ENCODE measurements at regions not wholly inside any gene's neighbourhood (a gene's known extent, or its start where the extent isn't known, plus 50 kb on each side); places are given as distances from the start of the nearest gene placed in this dataset.

DNA sequence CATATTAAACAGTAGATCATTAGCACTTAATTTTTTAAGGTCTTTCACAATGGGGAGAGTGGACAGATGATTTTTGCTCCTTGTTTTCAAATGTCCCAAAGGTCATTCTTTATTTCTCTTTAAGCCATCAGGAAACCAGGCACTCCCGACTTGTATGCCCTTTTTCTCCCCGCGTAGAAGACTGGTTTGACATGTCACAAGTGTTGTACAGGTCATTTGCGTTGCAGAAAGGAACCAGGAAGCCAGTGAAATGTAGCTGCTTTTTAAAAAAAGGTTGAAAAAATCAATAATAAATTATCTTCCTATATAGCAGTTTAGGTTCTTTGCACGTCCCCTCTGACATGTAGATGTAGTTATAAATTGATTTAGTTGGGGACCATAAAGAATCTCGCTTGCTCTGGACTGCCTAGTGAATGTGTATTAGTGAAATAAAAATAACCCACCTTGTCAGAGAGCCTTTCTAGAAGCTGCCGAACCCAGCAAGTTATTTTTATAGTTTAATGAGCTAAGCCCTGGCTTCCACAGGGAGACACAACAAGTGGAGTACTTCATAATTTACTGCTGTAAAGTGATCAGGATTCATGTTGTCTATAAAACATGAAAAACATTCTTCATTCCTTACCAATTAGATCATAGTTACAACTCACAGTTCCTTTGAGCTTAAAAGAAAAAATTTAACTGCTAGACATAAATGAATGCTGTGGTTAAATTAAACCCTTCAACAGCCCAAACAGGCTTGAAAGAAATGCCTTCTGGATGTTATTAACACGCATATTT, 404.6 kb downstream of the CSNK1G3 start:
- peaks cover 14% of the 10 kb centered on the region for H3K4me1 ChIP-seq (ENCODE audit: control insufficient read depth, insufficient read depth, low read length)
- H3K4me2 ChIP-seq (ENCODE audit: low read length): peak overlapping the region; percentile 57
- H3K27me3 ChIP-seq (ENCODE audit: control insufficient read depth, insufficient read depth, low read length): no peaks in the 10 kb centered on the region
- H3K9ac ChIP-seq (ENCODE audit: low read depth, low read length): peak overlapping the region; percentile 44
- no peaks in the 10 kb centered on the region for H3K36me3 ChIP-seq (ENCODE audit: insufficient read depth, low read length)
- peaks cover 4% of the 10 kb centered on the region for H3K9me3 ChIP-seq (replicated peaks; ENCODE audit: low read length)
- no peak overlapping the region for H3K4me3 ChIP-seq (ENCODE audit: low read length)

DNA sequence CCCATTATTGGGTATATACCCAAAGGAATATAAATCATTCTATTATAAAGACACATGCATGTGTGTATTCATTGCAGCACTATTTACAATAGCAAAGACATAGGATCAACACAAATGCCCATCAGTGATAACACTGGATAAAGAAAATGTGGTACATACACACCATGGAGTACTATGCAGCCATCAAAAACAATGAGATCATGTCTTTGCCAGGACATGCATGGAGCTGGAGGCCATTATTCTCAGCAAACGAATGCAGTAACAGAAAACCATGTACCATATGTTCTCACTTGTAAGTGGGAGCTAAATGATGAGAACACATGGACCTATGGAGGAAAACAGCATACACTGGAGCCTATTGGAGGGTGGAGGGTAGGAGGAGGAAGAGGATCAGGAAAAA, 402.4 kb downstream of the CSNK1G3 start:
- no peak overlapping the region for H3K4me2 ChIP-seq (ENCODE audit: low read length)
- H3K36me3 ChIP-seq (ENCODE audit: insufficient read depth, low read length): no peaks in the 10 kb centered on the region
- no peaks in the 10 kb centered on the region for H3K27me3 ChIP-seq (ENCODE audit: control insufficient read depth, insufficient read depth, low read length)
- no peak overlapping the region for H3K9ac ChIP-seq (ENCODE audit: low read depth, low read length)
- H3K4me1 ChIP-seq (ENCODE audit: control insufficient read depth, insufficient read depth, low read length): peaks cover 14% of the 10 kb centered on the region
- H3K9me3 ChIP-seq (replicated peaks; ENCODE audit: low read length): peaks cover 4% of the 10 kb centered on the region
- H3K4me3 ChIP-seq (ENCODE audit: low read length): no peak overlapping the region

DNA sequence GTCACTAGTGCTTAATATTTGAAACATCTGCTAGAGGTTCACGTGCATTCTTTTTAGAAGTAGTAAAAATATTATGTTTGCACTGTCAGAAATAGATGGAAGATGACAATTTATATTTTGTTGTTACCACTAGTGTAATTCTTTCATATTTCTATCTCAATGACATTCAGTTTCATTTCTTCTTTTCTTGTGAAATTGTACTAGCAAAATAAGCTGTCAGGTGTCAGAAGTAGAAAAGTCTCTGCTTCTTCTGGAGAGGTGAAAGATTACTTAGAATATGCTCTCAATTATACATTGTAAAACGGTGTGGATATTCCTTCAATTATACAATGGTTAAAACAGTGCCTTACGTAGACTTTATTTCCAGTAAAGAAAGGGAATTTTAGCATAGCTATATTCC, 395.4 kb downstream of the CSNK1G3 start:
- Histone ChIP-seq H3K9ac (ENCODE audit: low read depth, low read length) (no peak overlapping the region), H3K4me2 (ENCODE audit: low read length) (no peak overlapping the region), H3K36me3 (ENCODE audit: insufficient read depth, low read length) (no peaks in the 10 kb centered on the region), H3K27me3 (ENCODE audit: control insufficient read depth, insufficient read depth, low read length) (no peaks in the 10 kb centered on the region), H3K4me3 (ENCODE audit: low read length) (no peak overlapping the region), H3K4me1 (ENCODE audit: control insufficient read depth, insufficient read depth, low read length) (no peaks in the 10 kb centered on the region), H3K9me3 (replicated peaks; ENCODE audit: low read length) (no peaks in the 10 kb centered on the region)

DNA sequence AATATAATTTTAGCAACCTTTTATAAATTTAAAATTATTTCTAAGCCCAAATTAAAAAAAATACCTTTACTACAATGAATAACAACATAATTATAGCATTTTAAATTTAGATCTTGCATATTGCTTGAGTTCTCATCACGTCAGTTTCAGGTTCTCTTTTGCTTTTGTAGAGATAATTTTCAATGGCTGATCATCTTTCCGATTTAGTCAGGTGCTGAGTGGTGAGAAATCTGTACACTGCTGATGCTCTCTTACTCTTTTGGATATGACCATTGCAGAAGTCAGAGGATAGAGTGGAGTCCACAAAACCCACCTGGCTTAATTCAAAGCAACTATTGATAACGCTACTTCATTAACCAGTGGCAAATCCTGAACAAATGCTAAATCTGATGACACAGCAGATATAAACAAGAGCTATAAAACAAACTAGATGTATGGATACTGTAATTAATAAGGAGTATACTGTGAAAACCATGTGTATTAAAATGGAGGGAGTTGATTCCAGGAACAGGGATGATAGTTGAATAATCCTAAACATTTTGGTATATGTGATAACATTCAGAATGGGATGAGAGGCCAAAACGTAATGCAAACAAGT, 394.8 kb downstream of the CSNK1G3 start:
- no peaks in the 10 kb centered on the region for H3K9me3 ChIP-seq (replicated peaks; ENCODE audit: low read length)
- no peaks in the 10 kb centered on the region for H3K27me3 ChIP-seq (ENCODE audit: control insufficient read depth, insufficient read depth, low read length)
- no peaks in the 10 kb centered on the region for H3K36me3 ChIP-seq (ENCODE audit: insufficient read depth, low read length)
- no peak overlapping the region for H3K9ac ChIP-seq (ENCODE audit: low read depth, low read length)
- H3K4me1 ChIP-seq (ENCODE audit: control insufficient read depth, insufficient read depth, low read length): no peaks in the 10 kb centered on the region
- H3K4me3 ChIP-seq (ENCODE audit: low read length): no peak overlapping the region
- H3K4me2 ChIP-seq (ENCODE audit: low read length): no peak overlapping the region

GRCh38 chr5:123885081-123885480, 373.1 kb downstream of the CSNK1G3 start:
- Histone ChIP-seq H3K27me3 (ENCODE audit: control insufficient read depth, insufficient read depth, low read length) (no peaks in the 10 kb centered on the region), H3K9ac (ENCODE audit: low read depth, low read length) (no peak overlapping the region), H3K4me1 (ENCODE audit: control insufficient read depth, insufficient read depth, low read length) (peaks cover 15% of the 10 kb centered on the region), H3K4me3 (ENCODE audit: low read length) (no peak overlapping the region), H3K9me3 (replicated peaks; ENCODE audit: low read length) (no peaks in the 10 kb centered on the region), H3K36me3 (ENCODE audit: insufficient read depth, low read length) (no peaks in the 10 kb centered on the region), H3K4me2 (ENCODE audit: low read length) (no peak overlapping the region)

- Histone ChIP-seq H3K4me2 (ENCODE audit: low read length) (no peak overlapping the region), H3K36me3 (ENCODE audit: insufficient read depth, low read length) (no peaks in the 10 kb centered on the region), H3K9me3 (replicated peaks; ENCODE audit: low read length) (no peaks in the 10 kb centered on the region), H3K4me1 (ENCODE audit: control insufficient read depth, insufficient read depth, low read length) (peaks cover 15% of the 10 kb centered on the region), H3K4me3 (ENCODE audit: low read length) (no peak overlapping the region), H3K27me3 (ENCODE audit: control insufficient read depth, insufficient read depth, low read length) (no peaks in the 10 kb centered on the region), H3K9ac (ENCODE audit: low read depth, low read length) (no peak overlapping the region)
These were observed 371.0 kb downstream of the CSNK1G3 start for GRCh38 chr5:123882965-123883345.

GRCh38 chr5:123882319-123882964, 370.5 kb downstream of the CSNK1G3 start:
- Histone ChIP-seq H3K27me3 (ENCODE audit: control insufficient read depth, insufficient read depth, low read length) (no peaks in the 10 kb centered on the region), H3K36me3 (ENCODE audit: insufficient read depth, low read length) (no peaks in the 10 kb centered on the region), H3K9ac (ENCODE audit: low read depth, low read length) (no peak overlapping the region), H3K4me2 (ENCODE audit: low read length) (no peak overlapping the region), H3K4me1 (ENCODE audit: control insufficient read depth, insufficient read depth, low read length) (peaks cover 15% of the 10 kb centered on the region), H3K9me3 (replicated peaks; ENCODE audit: low read length) (no peaks in the 10 kb centered on the region), H3K4me3 (ENCODE audit: low read length) (no peak overlapping the region)

GRCh38 chr5:123881759-123882244, 369.8 kb downstream of the CSNK1G3 start:
- Histone ChIP-seq H3K9me3 (replicated peaks; ENCODE audit: low read length) (no peaks in the 10 kb centered on the region), H3K4me1 (ENCODE audit: control insufficient read depth, insufficient read depth, low read length) (peaks cover 15% of the 10 kb centered on the region), H3K27me3 (ENCODE audit: control insufficient read depth, insufficient read depth, low read length) (no peaks in the 10 kb centered on the region), H3K9ac (ENCODE audit: low read depth, low read length) (no peak overlapping the region), H3K4me3 (ENCODE audit: low read length) (no peak overlapping the region), H3K36me3 (ENCODE audit: insufficient read depth, low read length) (no peaks in the 10 kb centered on the region), H3K4me2 (ENCODE audit: low read length) (no peak overlapping the region)

- Histone ChIP-seq H3K4me1 (ENCODE audit: control insufficient read depth, insufficient read depth, low read length) (peaks cover 15% of the 10 kb centered on the region), H3K4me3 (ENCODE audit: low read length) (no peak overlapping the region), H3K4me2 (ENCODE audit: low read length) (no peak overlapping the region), H3K9me3 (replicated peaks; ENCODE audit: low read length) (no peaks in the 10 kb centered on the region), H3K9ac (ENCODE audit: low read depth, low read length) (no peak overlapping the region), H3K27me3 (ENCODE audit: control insufficient read depth, insufficient read depth, low read length) (no peaks in the 10 kb centered on the region), H3K36me3 (ENCODE audit: insufficient read depth, low read length) (no peaks in the 10 kb centered on the region)
These were observed 368.9 kb downstream of the CSNK1G3 start for GRCh38 chr5:123880875-123881274.

DNA sequence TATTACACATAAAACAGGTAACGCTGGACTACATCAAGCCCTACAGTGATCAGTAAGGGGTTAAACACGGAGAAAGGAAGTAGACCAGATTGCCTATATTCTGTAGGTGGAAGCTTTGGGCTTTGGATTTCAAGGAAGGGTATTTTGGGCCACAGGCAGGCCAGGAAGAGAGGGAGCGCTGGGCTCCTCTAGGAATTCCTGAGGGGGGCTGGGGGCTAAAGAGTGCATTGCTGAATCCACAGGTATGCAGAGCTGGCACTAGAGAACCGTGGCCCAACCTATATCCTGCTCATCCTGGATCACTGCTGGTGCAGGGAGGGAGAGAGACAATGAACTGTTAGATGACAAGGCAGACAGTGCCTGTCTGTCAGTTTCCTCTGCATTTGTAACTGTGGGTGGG, 367.1 kb downstream of the CSNK1G3 start:
- peaks cover 15% of the 10 kb centered on the region for H3K4me1 ChIP-seq (ENCODE audit: control insufficient read depth, insufficient read depth, low read length)
- no peak overlapping the region for H3K4me3 ChIP-seq (ENCODE audit: low read length)
- H3K27me3 ChIP-seq (ENCODE audit: control insufficient read depth, insufficient read depth, low read length): no peaks in the 10 kb centered on the region
- H3K9ac ChIP-seq (ENCODE audit: low read depth, low read length): no peak overlapping the region
- no peak overlapping the region for H3K4me2 ChIP-seq (ENCODE audit: low read length)
- H3K36me3 ChIP-seq (ENCODE audit: insufficient read depth, low read length): no peaks in the 10 kb centered on the region
- H3K9me3 ChIP-seq (replicated peaks; ENCODE audit: low read length): no peaks in the 10 kb centered on the region

- Histone ChIP-seq H3K4me3 (ENCODE audit: low read length) (no peak overlapping the region), H3K4me2 (ENCODE audit: low read length) (no peak overlapping the region), H3K36me3 (ENCODE audit: insufficient read depth, low read length) (no peaks in the 10 kb centered on the region), H3K27me3 (ENCODE audit: control insufficient read depth, insufficient read depth, low read length) (no peaks in the 10 kb centered on the region), H3K4me1 (ENCODE audit: control insufficient read depth, insufficient read depth, low read length) (no peaks in the 10 kb centered on the region), H3K9ac (ENCODE audit: low read depth, low read length) (no peak overlapping the region), H3K9me3 (replicated peaks; ENCODE audit: low read length) (no peaks in the 10 kb centered on the region)
These were observed 364.4 kb downstream of the CSNK1G3 start for GRCh38 chr5:123876276-123876790.

All from skeletal muscle satellite cell (primary cell).